Esophagus squamous epithelium (tissue), 5 donors: ENCODE measurements at regions not wholly inside any gene's neighbourhood (a gene's known extent, or its start where the extent isn't known, plus 50 kb on each side); places are given as distances from the start of the nearest gene placed in this dataset.

Experiments
- DNase-seq: peaks from one replicate; lab custom pipeline; 2025; lab: John Stamatoyannopoulos, UW
- H3K27ac ChIP-seq, 4 donors: fragments of 200-600 bp; sonication (generic); one replicate each; pipeline ENCODE4 v1.5.1; 2016 to 2019; ENCODE audit warnings: mild to moderate bottlenecking in 1 of 4
- H3K27me3 ChIP-seq, 4 donors: fragments of 200-600 bp; sonication (generic); 1 replicate in 3 of 4; 2 replicates in 1 of 4; pipeline versions ENCODE4 v1.5.1 to v1.6.0; 2017 to 2021; ENCODE audit warnings: antibody characterized with exemption in 1 of 4
- H3K36me3 ChIP-seq, 3 donors: fragments of 200-600 bp; sonication (generic); one replicate each; pipeline ENCODE4 v1.5.1; 2016 to 2019
- H3K4me1 ChIP-seq, 3 donors: fragments of 200-600 bp; sonication (generic); one replicate each; pipeline ENCODE4 v1.5.1; 2017 to 2019
- H3K4me3 ChIP-seq, 4 donors: fragments of 200-600 bp; sonication (generic); 1 replicate in 3 of 4; 2 replicates in 1 of 4; pipeline ENCODE4 v1.5.1; 2016 to 2019; ENCODE audit warnings: mild to moderate bottlenecking in 2 of 4, moderate library complexity in 1 of 4
- H3K9me3 ChIP-seq, 3 donors: fragments of 200-600 bp; sonication (generic); one replicate each; pipeline ENCODE4 v1.5.1; 2016 to 2019
- CTCF ChIP-seq, 6 experiments: fragments of 450-650 bp in 4 of 6; fragments of 200-600 bp in 2 of 6; sonication (generic) in 2 of 6; IDR thresholded peaks; one replicate each; pipeline ENCODE4 v1.5.1; 2016 to 2019; ENCODE audit warnings: antibody characterized with exemption in 6 of 6, mild to moderate bottlenecking in 4 of 6, moderate library complexity in 4 of 6
- POLR2A ChIP-seq, 4 donors: fragments of 450-650 bp; IDR thresholded peaks; one replicate each; pipeline ENCODE4 v1.6.1; 2017; ENCODE audit warnings: antibody characterized with exemption in 4 of 4, mild to moderate bottlenecking in 4 of 4, moderate library complexity in 3 of 4
- WGBS, 2 donors: methylation state at CpG; one replicate each; pipeline ENCODE4 v1.1.5; 2018; 5-methylcytosine and 5-hydroxymethylcytosine counted together
- intact Hi-C: fragments of 100-400 bp; cut with DNase I; formaldehyde crosslinking; loops from one replicate; pipeline ENCODE4 v1.15.0; 2022
- donor health status: DM: yes; HTN: yes; CAD: no.

GRCh38 chr7:109158246-109158645, 588.6 kb downstream of the DNAJB9 start:
- 43 to 63% methylated on average over 3 of the region's 3 CpGs for WGBS, 2 donors
- DNase-seq = no peak
- H3K36me3 ChIP-seq = no peaks in the 10 kb centered on the region
- H3K27ac ChIP-seq = no peak overlapping the region
- TF ChIP-seq POLR2A (IDR thresholded peaks at IDR 0.05) (no peak), CTCF (IDR thresholded peaks at IDR 0.05) (no peak)
- no peaks in the 10 kb centered on the region for H3K4me1 ChIP-seq
- H3K27me3 ChIP-seq = no peaks in the 10 kb centered on the region
- H3K4me3 ChIP-seq = no peak overlapping the region
- intact Hi-C loops = no loop called here
- no peaks in the 10 kb centered on the region for H3K9me3 ChIP-seq

- no peaks in the 10 kb centered on the region for H3K27me3 ChIP-seq
- no peaks in the 10 kb centered on the region for H3K36me3 ChIP-seq
- DNase-seq = no peak
- no peaks in the 10 kb centered on the region for H3K9me3 ChIP-seq
- H3K4me1 ChIP-seq = no peaks in the 10 kb centered on the region
- no peak overlapping the region for H3K4me3 ChIP-seq
- no peak overlapping the region for H3K27ac ChIP-seq
- no peak for TF ChIP-seq CTCF (IDR thresholded peaks at IDR 0.05)
- no peak for TF ChIP-seq POLR2A (IDR thresholded peaks at IDR 0.05)
- intact Hi-C loops = no loop called here
These were observed 607.0 kb downstream of the DNAJB9 start for GRCh38 chr7:109176661-109177060.

- intact Hi-C loops = no loop called here
- no peaks in the 10 kb centered on the region for H3K27me3 ChIP-seq
- WGBS, 2 donors = 68 to 81% methylated on average over 2 of the region's 2 CpGs
- no peak overlapping the region for H3K27ac ChIP-seq
- no peak overlapping the region for H3K4me3 ChIP-seq
- no peak for DNase-seq
- TF ChIP-seq CTCF (IDR thresholded peaks at IDR 0.05) = no peak
- no peak for TF ChIP-seq POLR2A (IDR thresholded peaks at IDR 0.05)
- no peaks in the 10 kb centered on the region for H3K36me3 ChIP-seq
- H3K9me3 ChIP-seq = peaks cover 0 to 8% (median 0%) of the 10 kb centered on the region in 3 donors
- no peaks in the 10 kb centered on the region for H3K4me1 ChIP-seq
These were observed 608.7 kb downstream of the DNAJB9 start for GRCh38 chr7:109178342-109178741.

- intact Hi-C loops = no loop called here
- 52 to 68% methylated on average over 3 of the region's 3 CpGs for WGBS, 2 donors
- TF ChIP-seq POLR2A (IDR thresholded peaks at IDR 0.05) (no peak), CTCF (IDR thresholded peaks at IDR 0.05) (no peak)
These were observed 609.9 kb downstream of the DNAJB9 start for GRCh38 chr7:109179601-109180000.

GRCh38 chr7:109190766-109191398, 621.2 kb downstream of the DNAJB9 start:
- TF ChIP-seq POLR2A (IDR thresholded peaks at IDR 0.05) (no peak), CTCF (IDR thresholded peaks at IDR 0.05) (no peak)
- intact Hi-C loops = no loop called here
- no peak overlapping the region for H3K27ac ChIP-seq
- no peaks in the 10 kb centered on the region for H3K4me1 ChIP-seq
- H3K27me3 ChIP-seq = no peaks in the 10 kb centered on the region
- H3K9me3 ChIP-seq = no peaks in the 10 kb centered on the region
- DNase-seq = no peak
- 73 to 79% methylated on average over 2 of the region's 2 CpGs for WGBS, 2 donors
- H3K36me3 ChIP-seq = no peaks in the 10 kb centered on the region
- no peak overlapping the region for H3K4me3 ChIP-seq

More at GRCh38 chr7:109179601-109180000, 609.9 kb downstream of the DNAJB9 start:
- H3K4me1 ChIP-seq = no peaks in the 10 kb centered on the region
- H3K4me3 ChIP-seq = no peak overlapping the region
- no peak overlapping the region for H3K27ac ChIP-seq
- no peak for DNase-seq
- H3K9me3 ChIP-seq = peaks cover 0 to 8% (median 0%) of the 10 kb centered on the region in 3 donors
- H3K27me3 ChIP-seq = no peaks in the 10 kb centered on the region
- H3K36me3 ChIP-seq = no peaks in the 10 kb centered on the region
